SK-MEL-5 (cell line): ENCODE measurements at regions not wholly inside any gene's neighbourhood (a gene's known extent, or its start where the extent isn't known, plus 50 kb on each side); places are given as distances from the start of the nearest gene placed in this dataset.

Experiments
- DNase-seq: peaks from one replicate; pipeline ENCODE4 v3.0.0-alpha.2; 2016; ENCODE audit warnings: low read depth, low spot score
- in situ Hi-C: cut with HindIII; loops from 2 replicates; pipeline ENCODE4 v1.10.0; 2016; ENCODE audit warnings: low sequenced_read_pairs, high pct_unique_total_duplicates, low pct_unique_long_range_greater_than_20kb

DNA sequence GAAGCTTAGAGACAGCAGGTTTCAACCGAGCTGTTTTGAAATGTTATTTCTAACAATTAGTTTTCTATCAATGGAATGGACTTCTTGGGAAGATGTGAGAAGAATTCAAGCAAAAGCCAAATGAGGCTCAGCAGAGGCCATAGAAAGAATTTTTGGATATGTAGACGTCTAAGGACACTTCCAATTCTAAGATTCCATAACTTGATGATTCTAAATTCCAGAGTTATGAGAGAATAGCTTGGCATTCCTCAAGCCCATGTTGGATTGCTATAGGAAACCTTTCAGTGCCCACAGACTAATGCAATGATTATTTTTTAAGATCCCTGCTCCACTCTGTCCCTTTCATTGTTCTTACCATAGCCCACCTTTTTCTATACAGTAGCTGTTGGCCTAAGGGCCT lies 77.2 kb upstream of the PALS2 start:
- no peak for DNase-seq
- in situ Hi-C loops: no loop called here

DNA sequence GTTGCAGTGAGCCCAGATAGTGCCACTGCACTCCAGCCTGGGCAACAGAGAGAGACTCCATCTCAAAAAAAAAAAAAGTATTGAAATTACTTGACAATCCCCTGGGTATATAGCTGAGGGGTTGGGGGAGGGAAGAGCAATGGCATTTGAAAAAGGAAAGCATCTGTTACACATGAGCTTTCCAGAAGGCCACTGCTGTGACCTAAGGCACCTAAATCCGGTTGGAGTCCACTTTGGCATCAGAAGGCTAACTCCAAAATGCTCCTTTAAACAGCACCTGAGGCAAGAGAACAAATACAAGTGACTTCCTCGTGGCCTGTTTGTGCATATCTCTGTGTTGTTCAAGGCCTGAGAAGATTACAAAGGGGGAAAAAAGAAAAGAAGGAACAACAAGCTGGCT lies 74.8 kb upstream of the PALS2 start:
- in situ Hi-C loops: no loop called here

DNA sequence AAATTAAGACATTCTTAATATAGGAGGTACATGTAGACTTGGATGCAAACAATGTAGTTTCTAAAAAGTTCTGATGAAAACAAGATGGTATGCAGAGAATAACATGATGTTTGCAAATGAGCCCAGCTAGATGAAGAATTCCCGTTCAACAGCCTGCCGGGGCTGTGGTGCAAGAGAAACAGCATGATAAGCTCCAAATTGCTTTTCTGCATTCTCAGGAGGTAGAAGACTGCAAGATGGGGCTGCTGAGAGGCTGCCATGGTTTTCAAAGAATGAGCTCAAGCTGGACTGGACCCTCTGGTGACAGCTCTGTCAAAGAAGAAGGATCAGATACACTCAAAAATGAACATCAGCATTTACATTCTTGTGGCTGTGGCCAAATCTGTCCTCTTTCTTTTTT lies 73.4 kb upstream of the PALS2 start:
- DNase-seq: no peak
- in situ Hi-C loops: no loop called here

More for the DNA sequence above, 74.8 kb upstream of the PALS2 start:
- no peak for DNase-seq

DNA sequence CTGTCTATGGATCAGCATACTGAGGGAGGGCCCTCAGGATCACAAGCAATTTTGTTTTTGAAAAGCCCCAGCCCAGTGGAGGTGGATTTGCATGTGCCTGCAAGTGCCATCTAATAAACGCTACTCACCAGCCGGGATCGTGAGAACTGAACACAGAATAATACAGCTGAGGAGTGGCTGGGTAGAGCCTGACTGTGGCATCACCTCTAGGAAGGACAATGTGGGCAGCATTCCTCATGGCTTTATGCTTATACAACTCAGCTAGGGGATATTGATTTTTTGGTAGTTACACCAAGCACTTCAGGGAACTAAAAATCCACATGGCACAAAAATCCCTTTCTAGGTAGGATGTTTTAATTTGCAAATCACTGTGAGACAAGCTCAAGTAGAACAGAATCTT lies 72.7 kb upstream of the PALS2 start:
- in situ Hi-C loops: no loop called here
- no peak for DNase-seq

DNA sequence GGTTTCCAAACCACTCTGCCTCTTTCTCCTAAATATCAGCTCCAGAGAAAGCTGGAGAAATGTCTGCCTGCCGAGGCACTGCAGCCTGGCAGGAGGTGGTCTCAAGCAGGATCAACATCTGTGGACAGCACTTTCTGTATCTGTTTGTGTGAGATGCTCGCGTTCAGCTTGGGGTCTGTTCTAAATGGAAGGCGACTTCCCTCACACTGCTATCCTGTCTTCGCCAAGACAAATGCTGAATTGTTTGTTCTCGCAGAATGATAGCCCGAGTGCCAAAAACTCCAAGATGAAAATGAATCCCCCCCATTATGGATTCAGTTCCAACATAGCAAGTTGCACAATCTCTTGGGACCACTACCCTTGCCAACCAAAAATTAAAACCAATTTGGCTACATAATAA lies 72.2 kb upstream of the PALS2 start:
- DNase-seq: peak; percentile 57
- in situ Hi-C loops: no loop called here

DNA sequence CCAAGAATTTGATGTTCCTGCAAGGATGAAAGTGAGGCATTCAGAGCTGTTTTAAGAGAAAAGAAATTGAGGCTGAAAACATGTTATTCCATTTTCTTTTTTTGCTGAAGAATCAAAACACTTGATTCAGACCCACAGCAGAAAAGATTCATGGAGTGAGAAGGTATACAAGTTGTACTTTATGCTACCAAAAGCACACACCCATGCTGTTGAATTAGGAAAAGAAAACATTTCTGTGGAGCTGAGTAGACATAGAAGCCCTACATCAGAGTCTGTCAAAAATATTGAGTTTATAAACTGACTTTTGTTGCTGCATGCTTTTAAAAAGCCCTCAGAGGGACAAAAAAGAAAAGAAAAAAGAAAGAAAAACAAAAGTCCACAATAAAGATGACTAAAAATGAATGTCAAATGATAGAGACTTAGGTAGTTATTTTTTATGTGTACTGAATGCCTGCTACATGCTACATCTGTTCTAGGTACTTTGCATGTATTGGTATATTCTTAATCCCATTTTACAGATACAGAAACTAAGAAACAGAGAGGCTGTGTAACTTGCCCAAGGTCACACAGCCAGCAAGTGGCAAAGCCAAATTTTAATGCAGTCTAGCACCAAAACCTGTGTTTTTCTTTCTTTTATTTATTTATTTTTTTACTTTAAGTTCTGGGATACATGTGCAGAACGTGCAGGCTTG lies 71.7 kb upstream of the PALS2 start:
- no peak for DNase-seq
- in situ Hi-C loops: no loop called here

DNA sequence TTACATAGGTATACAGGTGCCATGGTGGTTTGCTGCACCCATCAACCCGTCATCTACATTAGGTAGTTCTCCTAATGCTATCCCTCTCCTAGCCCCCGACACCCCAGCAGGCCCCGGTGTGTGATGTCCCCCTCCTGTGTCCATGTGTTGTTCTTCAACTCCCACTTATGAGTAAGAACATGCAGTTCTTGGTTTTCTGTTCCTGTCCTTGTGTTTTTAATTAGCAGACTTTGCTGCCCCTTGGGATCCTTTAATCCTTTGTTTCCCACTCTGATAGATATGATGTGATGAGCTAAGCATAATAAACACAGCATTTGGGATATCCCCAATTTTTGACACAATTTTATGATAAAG lies 71.1 kb upstream of the PALS2 start:
- in situ Hi-C loops: no loop called here
- no peak for DNase-seq

DNA sequence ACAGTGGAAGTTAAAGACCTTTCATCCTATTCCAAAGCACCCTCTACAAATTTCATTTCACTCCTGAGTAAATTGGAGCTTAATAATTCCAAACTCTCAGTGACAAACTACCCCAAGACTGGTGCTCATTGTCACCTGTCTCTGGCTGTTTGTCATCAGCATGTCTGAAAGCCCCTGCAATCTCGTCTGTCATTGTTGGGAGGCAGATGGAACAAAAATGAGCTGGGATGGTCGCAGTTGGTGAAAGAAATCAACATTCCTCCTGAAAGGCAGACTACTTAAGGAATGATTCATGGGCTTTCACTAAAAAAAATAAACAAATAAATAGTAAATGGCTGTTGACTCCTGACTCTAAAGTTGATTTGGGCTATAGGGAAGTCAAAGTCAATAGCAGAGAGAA lies 69.7 kb upstream of the PALS2 start:
- no peak for DNase-seq
- in situ Hi-C loops: no loop called here

DNA sequence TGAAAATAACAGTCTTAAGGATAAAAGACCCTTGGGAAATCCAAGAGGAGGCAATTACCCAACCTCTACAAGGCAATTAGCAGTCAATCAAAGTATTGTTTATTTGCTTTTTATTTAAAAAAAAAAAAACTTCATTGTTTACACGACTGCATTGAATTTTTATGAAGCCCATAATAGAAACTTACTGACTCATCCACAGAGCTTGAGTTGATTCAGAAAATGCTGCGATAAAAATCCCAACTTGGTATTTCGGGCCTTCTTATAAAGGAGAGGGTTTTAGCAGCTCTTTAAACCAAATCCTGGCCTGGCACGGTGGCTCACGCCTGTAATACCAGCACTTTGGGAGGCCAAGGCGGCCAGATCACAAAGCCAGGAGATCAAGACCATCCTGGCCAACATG lies 69.2 kb upstream of the PALS2 start:
- no peak for DNase-seq
- in situ Hi-C loops: no loop called here

DNA sequence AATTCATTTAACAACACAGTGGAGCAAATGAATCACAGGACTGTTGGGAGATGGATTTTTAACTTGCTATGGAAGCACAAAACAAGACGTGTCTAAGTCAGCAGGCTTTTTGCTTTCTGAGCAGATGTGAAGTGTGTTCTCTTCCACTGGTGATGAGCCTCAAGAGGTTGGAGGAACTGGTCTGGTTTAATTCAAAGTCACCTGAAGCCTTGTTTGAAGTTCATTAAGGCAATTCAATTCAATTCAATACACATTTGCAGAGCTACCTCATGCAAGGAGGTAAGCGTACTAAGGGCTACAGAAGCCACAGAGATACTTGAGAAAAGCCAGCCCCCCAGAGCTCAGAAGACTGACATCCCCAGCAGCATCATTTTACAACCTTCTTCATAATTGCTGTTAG lies 68.4 kb upstream of the PALS2 start:
- no peak for DNase-seq
- in situ Hi-C loops: no loop called here

DNA sequence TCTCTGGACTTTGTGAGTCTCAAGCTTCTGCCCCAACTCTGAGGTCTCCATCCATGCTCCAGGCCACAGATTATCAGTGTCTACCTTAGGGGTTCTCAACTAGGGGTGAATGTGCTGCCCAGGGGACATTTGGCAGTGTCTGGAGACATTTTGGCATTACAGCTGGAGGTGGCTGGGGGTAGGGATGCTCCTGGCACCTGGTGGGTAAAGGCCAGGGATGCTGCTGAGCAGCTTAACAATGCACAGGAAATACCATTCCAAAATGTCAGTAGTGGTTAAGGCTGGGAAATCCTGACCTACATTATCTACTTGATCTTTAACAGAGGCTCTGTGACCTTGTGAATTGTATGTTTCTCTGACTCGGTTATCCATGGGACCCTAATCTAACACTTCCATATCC lies 67.3 kb upstream of the PALS2 start:
- in situ Hi-C loops: no loop called here
- no peak for DNase-seq

DNA sequence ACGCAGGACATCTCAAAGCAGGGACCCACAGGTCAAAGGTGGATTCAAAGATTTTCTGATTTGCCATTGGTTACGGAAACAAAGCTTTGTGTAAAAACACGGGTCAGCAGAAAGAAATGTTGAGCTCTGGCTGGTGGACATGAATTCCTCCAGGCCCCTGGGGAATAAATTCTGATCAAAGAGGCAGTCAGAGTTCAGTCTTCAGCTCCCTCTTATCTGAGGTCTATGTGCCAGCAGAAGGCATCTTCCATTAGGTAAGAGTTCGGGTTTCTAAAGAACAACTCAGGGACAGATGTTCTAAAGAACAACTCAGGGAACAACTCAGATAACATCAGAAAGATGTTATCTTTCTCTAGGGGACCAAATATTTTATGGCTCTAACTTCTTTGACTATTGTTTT lies 64.9 kb upstream of the PALS2 start:
- no peak for DNase-seq
- in situ Hi-C loops: no loop called here

DNA sequence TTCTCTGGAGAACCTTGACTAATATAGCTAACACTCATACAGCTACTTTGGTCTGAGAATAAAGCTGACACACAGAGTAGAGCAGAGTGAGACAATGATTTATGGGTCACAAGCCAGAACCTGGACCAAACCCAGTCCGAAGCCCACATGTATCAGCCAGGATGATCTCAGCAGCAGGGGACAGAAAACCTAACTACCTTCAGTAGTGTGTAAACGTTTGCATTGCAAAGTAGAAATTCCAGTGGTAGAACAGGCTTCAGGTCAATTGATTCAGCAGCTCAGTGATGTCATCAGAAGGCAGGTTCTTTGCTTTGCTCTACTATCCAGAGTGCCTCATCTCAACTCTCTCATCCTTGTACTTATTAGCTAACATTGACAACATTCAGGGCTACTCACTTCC lies 62.5 kb upstream of the PALS2 start:
- DNase-seq: no peak
- in situ Hi-C loops: no loop called here

DNA sequence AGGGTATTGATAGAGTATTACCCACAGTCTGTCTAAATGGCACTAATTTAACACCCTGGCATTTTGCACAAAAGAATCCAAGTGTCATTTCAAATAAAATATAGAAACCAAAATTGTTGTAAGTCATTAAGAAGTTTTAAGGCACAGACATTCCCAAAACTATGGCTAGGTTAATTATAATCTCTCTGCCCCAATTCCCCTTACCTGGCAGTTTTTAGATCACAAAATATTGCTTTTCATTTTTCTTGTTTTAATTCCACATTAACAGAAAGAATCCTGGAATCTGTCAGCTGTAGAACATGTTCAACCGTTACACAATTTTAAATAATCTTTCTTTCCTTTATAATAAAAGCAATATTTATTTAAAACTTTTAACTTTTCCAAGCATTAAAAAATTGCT lies 56.1 kb upstream of the PALS2 start:
- in situ Hi-C loops: no loop called here

DNA sequence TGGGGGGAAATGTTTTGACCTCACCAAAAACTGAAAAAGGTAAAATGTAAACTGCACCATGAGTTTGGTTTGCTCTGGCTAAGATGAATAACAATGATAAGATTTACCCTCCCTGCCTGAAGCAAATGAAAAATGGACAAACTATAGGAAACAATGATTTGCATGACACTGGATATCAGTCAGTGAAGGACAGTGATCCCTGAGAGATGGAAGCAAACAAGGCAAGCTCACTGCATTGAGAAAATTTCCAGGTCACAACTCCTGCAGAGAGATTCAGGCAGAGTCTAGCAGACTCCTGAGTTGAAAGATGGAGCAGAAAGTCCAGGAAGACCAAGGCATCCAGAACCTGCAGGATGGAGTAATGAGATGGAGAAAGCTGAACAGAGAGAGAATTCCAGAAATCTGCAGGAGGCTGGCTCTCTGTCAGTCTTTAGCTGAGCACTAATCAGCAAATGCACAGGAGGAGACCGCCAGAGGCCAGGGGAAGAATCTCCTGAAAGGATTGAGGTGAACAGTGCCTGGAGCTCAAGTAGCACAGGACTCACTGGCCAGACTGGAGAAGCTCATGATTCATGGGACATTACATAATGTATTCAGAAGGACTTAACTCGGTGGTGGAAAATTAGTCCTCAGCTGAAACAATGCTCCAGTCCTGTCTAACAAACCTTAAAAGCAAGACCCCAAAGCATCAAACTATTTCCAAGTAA lies 51.2 kb upstream of the PALS2 start:
- in situ Hi-C loops: no loop called here
- DNase-seq: no peak

More for the DNA sequence above, 56.1 kb upstream of the PALS2 start:
- DNase-seq: no peak
